ENCODE measurements at regions not wholly inside any gene's neighbourhood (a gene's known extent, or its start where the extent isn't known, plus 50 kb on each side); places are given as distances from the start of the nearest gene placed in this dataset.

- no peak overlapping the region for H3K9ac ChIP-seq (ENCODE audit: extremely low read depth, insufficient read length, low read length)
- H3K18ac ChIP-seq (ENCODE audit: insufficient read length, low read depth, low read length) = no peak overlapping the region
- DNase-seq = peak; percentile 8
- no peak overlapping the region for H3K4me2 ChIP-seq (ENCODE audit: insufficient read depth, insufficient read length, low read length)
- Mint-ChIP-seq H3K4me1 (peaks cover 13 to 18% of the 10 kb centered on the region in 2 experiments), H3K9me3 (peaks cover 26 to 29% of the 10 kb centered on the region in 2 experiments), H3K27ac (peak overlapping the region in 1 of 3 experiments; percentile 31; a peak in 1 of 7 replicates), H3K4me3 (no peak overlapping the region), H3K27me3 (ENCODE audit: low read depth) (peaks cover 10% of the 10 kb centered on the region), H3K36me3 (ENCODE audit: insufficient read depth in 1 of 3, low read depth in 3 of 3) (peaks cover 4 to 11% (median 7%) of the 10 kb centered on the region in 3 experiments; a peak in 5 of 7 replicates)
- H3K27ac ChIP-seq (ENCODE audit: insufficient read length, low read depth, low read length) = no peak overlapping the region
- H4K5ac ChIP-seq (ENCODE audit: insufficient read length, low read depth, low read length) = no peak overlapping the region
- H3K9me3 ChIP-seq (ENCODE audit: control insufficient read depth, low read depth, low read length) = no peaks in the 10 kb centered on the region
- no peak overlapping the region for H4K91ac ChIP-seq (ENCODE audit: insufficient read length, low read depth, low read length)
- no peaks in the 10 kb centered on the region for H3K27me3 ChIP-seq (ENCODE audit: insufficient read depth, low read length)
- H3K23me2 ChIP-seq (ENCODE audit: insufficient read length, low read depth, low read length, poor library complexity, severe bottlenecking) = no peaks in the 10 kb centered on the region
- no peaks in the 10 kb centered on the region for H3K79me2 ChIP-seq (ENCODE audit: insufficient read depth, low read length)
- no peak for TF ChIP-seq CTCF (conservative IDR thresholded peaks at IDR 0.05)
- H3K4me1 ChIP-seq (ENCODE audit: insufficient read depth, low read length) = peaks cover 5% of the 10 kb centered on the region; the same call in 1 of the 2 replicates
- no peaks in the 10 kb centered on the region for H4K20me1 ChIP-seq (ENCODE audit: control insufficient read depth, insufficient read depth, insufficient read length)
- WGBS (ENCODE audit: extremely low coverage, insufficient read length, low lambda C conversion rate) = no CpG with 5 or more reads among the region's 8 CpGs
- no peak overlapping the region for H3K14ac ChIP-seq (ENCODE audit: insufficient read depth, low read length)
- no peak overlapping the region for H2BK5ac ChIP-seq (ENCODE audit: insufficient read length, low read length)
- no peak overlapping the region for H2BK120ac ChIP-seq (ENCODE audit: low read depth, low read length, poor library complexity, severe bottlenecking)
- H4K8ac ChIP-seq (replicated peaks; ENCODE audit: insufficient read length, low read depth, low read length) = no peak overlapping the region
- no peaks in the 10 kb centered on the region for H3K79me1 ChIP-seq (ENCODE audit: insufficient read depth, low read depth, low read length, poor library complexity, severe bottlenecking)
- H2AFZ ChIP-seq (ENCODE audit: low read length) = no peak overlapping the region
- H3T11ph ChIP-seq (ENCODE audit: low read length) = no peak overlapping the region
- no peak overlapping the region for H3K23ac ChIP-seq (ENCODE audit: insufficient read length, low read depth, low read length)
- no peak overlapping the region for H2BK12ac ChIP-seq (ENCODE audit: insufficient read length, low read depth, low read length)
- no peak overlapping the region for H3K4ac ChIP-seq (ENCODE audit: low read depth, low read length)
- no peak overlapping the region for H2BK20ac ChIP-seq (ENCODE audit: low read depth, low read length, poor library complexity, severe bottlenecking)
- H3K56ac ChIP-seq (ENCODE audit: insufficient read length, low read depth, low read length) = no peak overlapping the region
- H2BK15ac ChIP-seq (ENCODE audit: low read depth, low read length) = no peak overlapping the region
- H2AK5ac ChIP-seq (ENCODE audit: insufficient read length, low read length) = no peak overlapping the region
Observed at GRCh38 chr3:13717222-13717895, 162.5 kb downstream of the WNT7A start.

Measured in H9 (cell line).